ENCODE measurements at regions not wholly inside any gene's neighbourhood (a gene's known extent, or its start where the extent isn't known, plus 50 kb on each side); places are given as distances from the start of the nearest gene placed in this dataset.

DNA sequence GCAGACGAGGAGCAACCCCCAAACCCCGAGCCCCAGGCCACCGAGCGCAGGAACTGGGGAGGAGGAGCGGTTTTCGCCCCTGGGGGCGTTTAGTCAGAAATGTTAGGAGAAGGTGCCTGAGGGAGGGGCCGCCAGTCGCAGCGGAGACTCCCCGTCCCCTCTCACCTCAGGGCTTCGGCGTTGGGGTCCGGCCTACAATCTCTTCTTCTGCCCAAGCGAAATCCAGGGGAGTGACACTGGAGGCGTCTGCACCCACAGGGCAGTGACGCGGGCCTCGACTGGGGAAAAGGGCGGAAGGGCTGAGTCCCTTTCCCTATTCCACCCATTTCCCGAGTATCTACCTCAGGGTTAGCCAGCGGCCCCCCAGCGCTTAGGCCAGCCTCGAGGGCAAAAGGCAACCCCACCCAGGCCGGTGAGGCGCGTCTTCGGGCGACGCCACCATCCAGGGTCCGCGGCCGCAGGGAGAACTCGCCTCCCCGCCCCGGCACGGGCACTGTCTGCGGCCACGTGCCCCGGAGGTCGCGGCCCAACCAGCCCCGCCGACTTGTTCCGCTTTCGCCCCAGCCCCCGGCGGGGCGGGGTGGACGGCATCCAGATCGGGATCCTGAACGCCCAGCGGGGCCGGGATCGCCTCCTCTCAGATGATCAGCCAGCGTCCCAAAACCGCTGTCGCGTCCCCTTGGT is 118.7 kb upstream of the BARHL2 start:
- TF ChIP-seq, protein P1, sequence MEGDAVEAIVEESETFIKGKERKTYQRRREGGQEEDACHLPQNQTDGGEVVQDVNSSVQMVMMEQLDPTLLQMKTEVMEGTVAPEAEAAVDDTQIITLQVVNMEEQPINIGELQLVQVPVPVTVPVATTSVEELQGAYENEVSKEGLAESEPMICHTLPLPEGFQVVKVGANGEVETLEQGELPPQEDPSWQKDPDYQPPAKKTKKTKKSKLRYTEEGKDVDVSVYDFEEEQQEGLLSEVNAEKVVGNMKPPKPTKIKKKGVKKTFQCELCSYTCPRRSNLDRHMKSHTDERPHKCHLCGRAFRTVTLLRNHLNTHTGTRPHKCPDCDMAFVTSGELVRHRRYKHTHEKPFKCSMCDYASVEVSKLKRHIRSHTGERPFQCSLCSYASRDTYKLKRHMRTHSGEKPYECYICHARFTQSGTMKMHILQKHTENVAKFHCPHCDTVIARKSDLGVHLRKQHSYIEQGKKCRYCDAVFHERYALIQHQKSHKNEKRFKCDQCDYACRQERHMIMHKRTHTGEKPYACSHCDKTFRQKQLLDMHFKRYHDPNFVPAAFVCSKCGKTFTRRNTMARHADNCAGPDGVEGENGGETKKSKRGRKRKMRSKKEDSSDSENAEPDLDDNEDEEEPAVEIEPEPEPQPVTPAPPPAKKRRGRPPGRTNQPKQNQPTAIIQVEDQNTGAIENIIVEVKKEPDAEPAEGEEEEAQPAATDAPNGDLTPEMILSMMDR (IDR thresholded peaks at IDR 0.05), result no peak
- TF ChIP-seq POLR2A (IDR thresholded peaks at IDR 0.05), result no peak

Data from uterus (tissue), 2 donors.